Activated CD8-positive, alpha-beta memory T cell treated with anti-CD3 and anti-CD28 coated beads for 4 hours (primary cell): ENCODE measurements at regions not wholly inside any gene's neighbourhood (a gene's known extent, or its start where the extent isn't known, plus 50 kb on each side); places are given as distances from the start of the nearest gene placed in this dataset.
"Not testable (repeated sequence)": the region's sequence is repeated elsewhere in the genome, so short reads cannot be mapped to it uniquely, and the experiment has no call there.

Experiments
- DNase-seq, 2 donors: peaks; one replicate each; pipeline ENCODE4 v3.0.0-alpha.2; 2020; ENCODE audit warnings: low read depth in 2 of 2

GRCh38 chr6:9708600-9708999 lies 706.3 kb downstream of the TFAP2A start:
- DNase-seq = no peak

GRCh38 chr6:9704989-9705388 lies 709.9 kb downstream of the TFAP2A start:
- no peak for DNase-seq

- no peak for DNase-seq
Measured at GRCh38 chr6:9702914-9703313, 712.0 kb downstream of the TFAP2A start.

GRCh38 chr6:9699888-9700287 lies 715.0 kb downstream of the TFAP2A start:
- no peak for DNase-seq

- DNase-seq = no peak
Measured at GRCh38 chr6:9697263-9697931, 717.5 kb downstream of the TFAP2A start.

- no peak for DNase-seq
Measured at GRCh38 chr6:9690388-9690787, 724.5 kb downstream of the TFAP2A start.

- not testable (repeated sequence) for DNase-seq
Measured at GRCh38 chr6:9680727-9681126, 734.1 kb downstream of the TFAP2A start.

- DNase-seq = no peak
Measured at GRCh38 chr6:9675122-9675521, 739.8 kb downstream of the TFAP2A start.

- no peak for DNase-seq
Measured at GRCh38 chr6:9659848-9660247, 755.0 kb downstream of the TFAP2A start.

- no peak for DNase-seq
Measured at GRCh38 chr6:9657994-9658393, 756.9 kb downstream of the TFAP2A start.

- DNase-seq = no peak
Measured at GRCh38 chr6:9647599-9647998, 767.3 kb downstream of the TFAP2A start.

GRCh38 chr6:9647071-9647445 lies 767.8 kb downstream of the TFAP2A start:
- no peak for DNase-seq

- no peak for DNase-seq
Measured at GRCh38 chr6:9646342-9647070, 768.4 kb downstream of the TFAP2A start.

- DNase-seq = no peak
Measured at GRCh38 chr6:9638861-9639260, 776.0 kb downstream of the TFAP2A start.

- DNase-seq = no peak
Measured at GRCh38 chr6:9634776-9635175, 780.1 kb downstream of the TFAP2A start.

GRCh38 chr6:9632026-9632425 lies 782.8 kb downstream of the TFAP2A start:
- DNase-seq = no peak

- DNase-seq = no peak
Measured at GRCh38 chr6:9628819-9629218, 786.1 kb downstream of the TFAP2A start.

GRCh38 chr6:9627916-9628315 lies 787.0 kb downstream of the TFAP2A start:
- no peak for DNase-seq

- no peak for DNase-seq
Measured at GRCh38 chr6:9623985-9624384, 790.9 kb downstream of the TFAP2A start.

- DNase-seq = no peak
Measured at GRCh38 chr6:9623228-9623832, 791.5 kb downstream of the TFAP2A start.

GRCh38 chr6:9621276-9621675 lies 793.6 kb downstream of the TFAP2A start:
- DNase-seq = no peak

- no peak for DNase-seq
Measured at GRCh38 chr6:9620687-9621086, 794.2 kb downstream of the TFAP2A start.

GRCh38 chr6:9620263-9620662 lies 794.6 kb downstream of the TFAP2A start:
- no peak for DNase-seq
